ENCODE measurements at regions not wholly inside any gene's neighbourhood (a gene's known extent, or its start where the extent isn't known, plus 50 kb on each side); places are given as distances from the start of the nearest gene placed in this dataset.

GRCh38 chr19:30233375-30233774 lies 138.8 kb upstream of the ZNF536 start (continued):
- TF ChIP-seq ATF3 (IDR thresholded peaks at IDR 0.05) (no peak), RAD21 (IDR thresholded peaks at IDR 0.05) (no peak), ZBTB33 (IDR thresholded peaks at IDR 0.05) (no peak), YY1 (IDR thresholded peaks at IDR 0.05) (no peak), FOXA1 (IDR thresholded peaks at IDR 0.05) (no peak), NR2F2 (IDR thresholded peaks at IDR 0.05) (no peak), MAX (IDR thresholded peaks at IDR 0.05) (no peak), JUND (IDR thresholded peaks at IDR 0.05) (no peak), GABPA (IDR thresholded peaks at IDR 0.05 in 1 of 2, conservative IDR thresholded peaks at IDR 0.05 in 1 of 2) (no peak), RXRA (IDR thresholded peaks at IDR 0.05) (no peak)

GRCh38 chr19:30235946-30236345 lies 136.2 kb upstream of the ZNF536 start:
- Histone ChIP-seq H3K36me3 (ENCODE audit: control insufficient read depth in 4 of 4, insufficient read depth in 3 of 4, low read depth in 1 of 4, low read length in 3 of 4) (no peaks in the 10 kb centered on the region), H3K9ac (ENCODE audit: low read depth in 1 of 2, low read length in 2 of 2) (no peak overlapping the region), H3K27ac (ENCODE audit: low read depth in 1 of 2, low read length in 2 of 2) (no peak overlapping the region), H3K9me3 (ENCODE audit: control insufficient read depth in 4 of 4, low read length in 3 of 4) (no peaks in the 10 kb centered on the region), H3K27me3 (ENCODE audit: control insufficient read depth in 4 of 4, insufficient read depth in 4 of 4, low read length in 3 of 4) (peaks cover 4 to 18% (median 7%) of the 10 kb centered on the region in 4 donors), H3K4me1 (ENCODE audit: control insufficient read depth in 4 of 4, insufficient read depth in 4 of 4, low read length in 3 of 4) (no peaks in the 10 kb centered on the region), H3K4me3 (ENCODE audit: low read depth in 1 of 3, low read length in 3 of 3) (no peak overlapping the region)
- no peak for DNase-seq (ENCODE audit: low spot score)
- no peak for TF ChIP-seq HNF4G (IDR thresholded peaks at IDR 0.05)
- TF ChIP-seq CTCF (IDR thresholded peaks at IDR 0.05; ENCODE audit: low read depth, low read length, missing input control) = no peak
- TF ChIP-seq REST (IDR thresholded peaks at IDR 0.05) = no peak
- no peak for TF ChIP-seq JUND (IDR thresholded peaks at IDR 0.05)
- TF ChIP-seq TAF1 (conservative IDR thresholded peaks at IDR 0.05) = no peak
- no peak for TF ChIP-seq FOXA2 (IDR thresholded peaks at IDR 0.05)
- no peak for TF ChIP-seq RAD21 (IDR thresholded peaks at IDR 0.05)
- TF ChIP-seq NR2F2 (IDR thresholded peaks at IDR 0.05) = no peak
- no peak for TF ChIP-seq EGR1 (IDR thresholded peaks at IDR 0.05; ENCODE audit: low read depth in 2 of 2)
- no peak for TF ChIP-seq YY1 (IDR thresholded peaks at IDR 0.05)
- no peak for TF ChIP-seq FOXA1 (IDR thresholded peaks at IDR 0.05)
- no peak for TF ChIP-seq ZBTB33 (IDR thresholded peaks at IDR 0.05)
- no peak for TF ChIP-seq HNF4A (conservative IDR thresholded peaks at IDR 0.05)
- no peak for TF ChIP-seq MAX (IDR thresholded peaks at IDR 0.05)
- no peak for TF ChIP-seq ATF3 (IDR thresholded peaks at IDR 0.05)
- TF ChIP-seq GABPA (IDR thresholded peaks at IDR 0.05 in 1 of 2, conservative IDR thresholded peaks at IDR 0.05 in 1 of 2) = no peak
- TF ChIP-seq RXRA (IDR thresholded peaks at IDR 0.05) = no peak
- TF ChIP-seq SP1 (IDR thresholded peaks at IDR 0.05) = no peak
- WGBS = 19% methylated on average over 10 of the region's 10 CpGs

Data from liver (tissue), 8 donors.